ENCODE measurements at regions not wholly inside any gene's neighbourhood (a gene's known extent, or its start where the extent isn't known, plus 50 kb on each side); places are given as distances from the start of the nearest gene placed in this dataset.
"Not testable (repeated sequence)": the region's sequence is repeated elsewhere in the genome, so short reads cannot be mapped to it uniquely, and the experiment has no call there.

DNA sequence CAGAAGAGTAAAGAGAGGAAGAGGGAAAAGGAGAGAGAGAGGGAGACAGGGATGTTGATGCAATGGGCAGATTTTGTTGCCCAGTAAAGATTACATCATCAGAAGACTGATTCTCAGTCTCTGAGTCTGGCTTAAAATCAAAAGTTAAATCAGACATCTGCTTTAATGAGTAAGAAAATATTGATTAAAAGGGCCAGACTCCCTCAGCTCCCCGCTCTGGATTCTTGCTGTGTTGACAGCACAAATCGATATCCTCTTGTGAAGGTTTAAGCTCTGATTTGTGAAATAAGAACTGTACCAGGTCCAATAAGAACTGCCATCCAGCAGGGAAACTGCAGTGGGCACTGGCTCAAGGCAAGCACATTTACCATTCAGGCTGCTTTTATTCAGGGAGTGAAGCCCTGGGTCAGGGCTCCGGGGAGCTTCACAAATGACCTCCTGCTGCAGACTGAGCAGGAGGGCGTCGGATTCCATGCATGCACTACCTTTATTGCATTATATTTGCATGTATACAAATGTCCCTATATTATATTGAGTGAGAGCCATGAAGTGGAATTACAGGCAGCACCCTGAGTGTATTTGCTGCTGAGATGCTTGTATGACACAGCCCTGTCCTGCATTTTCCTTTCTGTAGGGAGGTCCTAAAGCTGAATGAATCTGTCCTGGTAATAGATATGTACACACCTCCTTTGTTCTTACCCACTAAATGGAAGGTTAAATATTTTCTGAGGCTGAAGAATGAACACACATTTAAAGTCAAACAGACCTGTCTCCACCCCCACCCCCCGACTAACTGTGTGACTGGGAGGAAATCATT is 401.5 kb downstream of the REEP3 start:
- no peak for DNase-seq (ENCODE audit: low spot score)

DNA sequence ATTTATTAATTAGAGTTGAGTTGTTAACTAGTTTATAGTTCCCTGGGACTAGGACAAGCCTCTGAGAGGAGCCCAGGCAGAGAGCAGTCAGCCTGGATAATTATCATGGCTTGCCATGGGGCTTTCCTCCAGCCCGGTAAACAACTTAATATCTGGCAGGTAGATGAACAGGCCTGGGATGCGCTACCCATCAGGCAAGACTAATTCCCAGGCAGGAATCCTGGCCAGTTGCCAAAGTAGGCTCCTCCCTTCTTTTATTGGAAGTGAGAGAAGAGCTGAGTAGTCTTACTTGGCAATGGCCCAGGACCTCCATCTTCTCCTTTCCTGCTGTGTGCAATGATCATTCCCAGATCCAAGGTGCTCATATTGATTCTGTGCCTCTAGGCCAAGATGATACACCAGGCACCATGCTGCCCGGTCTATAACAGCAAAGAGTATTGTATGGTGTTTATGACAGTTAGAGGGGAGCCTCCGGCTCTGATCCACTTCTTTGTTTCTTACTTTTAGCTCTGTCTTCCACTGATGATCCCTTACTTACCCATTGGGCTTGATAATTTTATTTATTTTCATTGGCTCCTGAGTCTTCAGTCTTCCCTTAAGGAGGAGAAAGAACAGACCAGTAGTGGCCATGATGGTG is 408.7 kb downstream of the REEP3 start:
- no peak for DNase-seq (ENCODE audit: low spot score)

DNA sequence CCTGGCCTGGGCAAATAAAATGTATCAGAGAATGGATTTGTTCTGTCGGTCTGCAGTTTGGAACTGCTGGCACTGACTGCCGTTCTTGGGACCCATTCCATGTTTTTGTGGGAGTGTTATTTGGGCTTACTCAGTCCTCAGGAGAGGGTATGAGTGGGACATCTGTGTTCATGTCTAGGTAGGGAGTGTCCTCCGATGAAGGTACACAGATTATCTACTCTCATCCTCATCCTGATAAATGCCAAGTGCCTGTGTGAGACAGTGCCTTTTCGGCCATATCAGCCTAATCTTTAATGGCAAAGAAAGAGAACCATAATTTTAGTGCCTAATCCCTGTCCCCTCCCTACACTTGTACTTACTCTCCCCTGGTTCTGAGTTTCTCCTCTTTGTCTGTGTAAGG is 409.4 kb downstream of the REEP3 start:
- no peak for DNase-seq (ENCODE audit: low spot score)

DNA sequence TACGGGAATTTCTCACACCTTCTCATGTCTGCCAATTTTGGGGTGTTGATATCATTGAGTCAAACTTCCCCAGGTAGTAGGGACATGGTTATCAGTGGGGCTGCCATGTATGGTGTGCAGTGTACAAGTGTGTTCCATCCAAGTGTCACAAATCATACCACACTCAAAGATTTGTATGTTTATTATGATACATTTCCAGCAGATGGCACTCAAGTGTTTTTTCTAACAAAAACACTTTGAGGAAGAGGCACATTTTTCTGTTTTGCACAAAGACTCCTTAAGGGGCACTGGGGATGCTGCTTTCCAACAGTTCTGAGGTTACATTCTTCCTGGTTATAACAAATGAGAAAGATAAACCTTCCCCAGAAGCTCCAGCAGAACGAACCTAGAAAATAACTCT is 414.5 kb downstream of the REEP3 start:
- DNase-seq (ENCODE audit: low spot score), result no peak

DNA sequence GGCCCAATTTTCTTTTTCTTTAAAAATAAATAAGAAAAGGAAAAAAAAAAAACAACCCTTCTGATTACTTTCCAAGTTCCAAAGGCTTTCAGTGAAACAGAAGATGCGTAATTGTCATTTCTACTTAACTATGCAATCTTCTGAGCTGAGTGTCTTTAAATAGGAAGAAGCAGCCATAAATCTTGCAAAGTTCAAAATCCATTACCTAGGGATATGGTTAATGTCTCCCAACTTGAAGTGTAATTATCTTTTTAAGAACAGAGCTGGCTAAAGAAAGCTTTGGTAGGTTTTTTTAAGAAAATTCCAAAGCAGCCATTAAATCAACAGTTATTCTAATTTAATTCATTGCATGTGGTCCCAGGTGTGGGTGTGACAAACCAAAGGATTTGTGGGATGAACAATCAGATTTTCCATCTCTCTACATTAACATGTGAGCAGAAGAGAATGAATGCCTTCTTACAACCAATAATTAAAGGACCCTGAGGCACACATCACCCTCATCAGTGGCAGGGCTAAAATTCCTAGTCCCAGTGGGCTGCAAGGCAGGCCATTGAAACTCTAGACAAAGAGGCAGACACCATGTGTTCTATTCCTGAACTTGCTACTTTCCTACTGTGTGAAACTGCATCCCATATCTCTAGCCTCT is 419.2 kb downstream of the REEP3 start:
- DNase-seq (ENCODE audit: low spot score), result no peak

DNA sequence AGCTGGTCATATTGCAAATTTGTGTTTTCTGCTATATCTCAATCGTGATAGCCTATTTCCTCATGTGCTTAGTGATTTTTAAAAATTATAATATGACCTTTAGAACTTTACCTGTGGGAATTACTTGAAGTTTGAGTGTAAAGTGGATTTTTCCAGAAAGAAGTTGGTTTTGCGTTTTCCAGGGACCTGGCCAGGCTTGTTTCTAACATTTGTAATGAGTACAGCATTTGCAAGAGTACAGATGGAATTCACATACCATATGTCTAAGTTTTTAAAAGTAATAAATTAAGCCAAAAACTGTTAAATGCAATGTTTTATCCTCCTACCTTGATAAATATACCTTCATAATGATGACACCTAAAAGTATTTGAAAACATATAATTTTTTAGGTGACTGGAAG is 443.2 kb downstream of the REEP3 start:
- DNase-seq (ENCODE audit: low spot score), result no peak

DNA sequence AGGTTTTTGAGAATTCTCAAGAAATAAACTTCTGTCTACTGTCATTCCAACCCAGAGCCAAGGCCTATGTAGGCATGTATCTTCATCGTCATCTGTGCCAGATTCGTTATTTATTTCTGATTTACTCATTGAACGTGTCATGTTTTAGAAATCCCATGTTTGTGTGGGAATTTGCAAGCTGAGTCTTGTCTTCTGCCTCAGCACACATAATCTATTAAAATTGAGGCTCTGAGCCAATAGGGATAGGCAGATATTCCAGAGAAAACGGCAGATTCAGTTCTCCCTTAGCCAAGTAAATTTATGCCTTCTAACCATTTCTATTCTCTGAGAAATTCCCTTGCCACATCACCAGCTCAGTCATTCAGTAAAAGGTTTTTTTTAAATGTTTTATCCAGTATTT is 444.6 kb downstream of the REEP3 start:
- no peak for DNase-seq (ENCODE audit: low spot score)

DNA sequence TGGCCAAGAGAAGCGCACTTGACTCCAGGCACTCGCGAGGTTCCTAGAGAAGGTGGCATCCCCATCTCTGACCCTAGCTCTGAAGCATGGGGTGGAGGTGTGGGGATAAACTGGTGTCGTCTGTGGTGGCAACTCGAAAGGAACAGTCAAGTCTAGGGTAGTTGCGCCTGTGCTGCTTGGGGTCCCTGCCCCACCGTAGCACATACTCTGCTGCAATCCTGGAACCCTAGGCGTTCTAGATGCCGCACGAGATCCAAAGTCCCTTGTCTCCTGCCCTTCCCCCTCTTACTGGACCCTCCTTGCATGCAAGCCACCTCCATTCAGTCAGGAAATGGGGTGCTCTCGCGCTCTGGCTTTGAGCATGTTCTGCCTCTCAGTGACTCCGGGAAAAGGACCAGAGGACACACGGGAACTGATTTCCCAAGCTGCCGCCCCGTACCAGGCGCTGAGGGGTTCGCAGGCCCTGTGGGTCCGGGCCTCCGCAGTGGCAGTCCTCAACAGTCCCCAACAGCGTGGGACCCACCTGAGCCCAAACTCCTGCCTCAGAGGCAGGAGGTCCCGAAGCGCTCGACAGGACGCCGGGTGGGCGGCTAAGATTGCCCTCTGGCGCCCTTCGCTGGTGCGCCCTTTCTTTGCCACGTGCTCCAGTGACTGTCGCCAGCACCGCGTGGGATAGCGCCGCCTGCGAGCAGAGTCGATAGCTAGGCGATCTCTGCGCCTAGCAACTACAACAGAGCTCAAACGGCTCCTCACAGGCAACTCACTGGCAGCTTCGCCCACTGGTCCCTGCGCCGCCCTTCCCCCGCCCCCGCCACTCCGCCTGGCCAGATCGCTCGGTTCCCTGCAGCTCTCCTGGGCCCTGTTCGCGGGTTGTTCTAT is 452.0 kb downstream of the REEP3 start:
- DNase-seq (ENCODE audit: low spot score), result no peak

DNA sequence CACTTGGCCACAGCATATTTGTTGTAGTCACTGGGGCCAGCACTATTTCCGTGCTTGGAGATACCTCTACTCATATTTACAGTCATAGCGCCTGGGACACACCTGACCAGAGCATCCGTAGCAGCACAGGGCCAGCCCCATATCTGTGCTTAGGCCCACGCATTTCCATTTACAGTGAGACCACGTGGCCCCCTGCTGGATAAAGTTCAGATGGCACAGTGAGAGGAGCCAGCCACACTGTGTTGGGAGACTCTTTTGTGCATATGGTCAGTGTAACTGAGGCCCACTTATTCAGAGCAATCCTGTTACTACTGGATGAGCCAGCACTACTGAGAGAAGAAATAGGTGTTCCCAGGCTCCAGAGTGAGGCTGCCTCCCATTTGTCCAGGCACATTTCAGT is 455.3 kb downstream of the REEP3 start:
- DNase-seq (ENCODE audit: low spot score), result peak; percentile 59

DNA sequence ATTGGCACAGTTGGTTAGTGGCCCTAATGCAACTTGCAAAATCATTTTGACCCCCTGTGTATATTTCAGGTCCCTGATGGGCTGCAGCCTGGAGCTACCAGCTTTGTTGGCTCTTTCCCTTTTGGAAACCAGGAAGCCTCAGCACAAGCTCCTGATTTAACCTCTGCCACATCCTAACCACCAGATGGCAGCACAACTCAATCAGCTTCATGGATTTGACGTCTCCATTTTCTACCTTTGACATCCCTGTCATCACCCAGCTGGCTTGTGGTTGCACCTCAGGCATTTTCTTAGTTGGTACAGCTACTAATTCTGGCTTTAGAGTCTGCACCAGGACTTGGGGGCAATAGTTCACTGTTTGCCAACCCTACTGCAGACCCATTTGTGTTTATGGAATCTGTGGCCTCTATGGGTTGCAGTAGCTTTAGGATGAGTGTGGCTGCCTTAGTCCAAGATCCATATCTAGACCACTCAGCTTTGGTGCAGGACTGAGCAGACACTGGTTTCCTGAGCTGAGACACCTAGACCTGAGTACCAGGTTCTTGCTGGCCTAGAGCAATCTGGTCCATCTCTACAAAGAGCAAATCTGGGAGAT is 456.2 kb downstream of the REEP3 start:
- DNase-seq (ENCODE audit: low spot score), result peak; percentile 48

DNA sequence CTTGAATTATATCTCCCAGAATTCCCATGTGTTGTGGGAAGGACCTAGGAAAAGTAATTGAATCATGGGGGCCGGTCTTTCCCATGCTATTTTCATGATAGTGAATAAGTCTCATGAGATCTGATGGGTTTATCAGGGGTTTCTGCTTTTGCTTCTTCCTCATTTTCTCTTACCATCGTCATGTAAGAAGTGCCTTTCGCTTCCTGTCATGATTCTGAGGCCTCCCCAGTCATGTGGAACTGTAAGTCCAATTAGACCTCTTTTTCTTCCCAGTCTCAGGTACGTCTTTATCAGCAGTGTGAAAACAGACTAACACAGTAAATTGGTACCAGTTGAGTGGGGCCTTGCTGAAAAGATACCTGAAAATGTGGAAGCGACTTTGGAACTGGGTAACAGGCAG is 459.7 kb downstream of the REEP3 start:
- DNase-seq (ENCODE audit: low spot score), result not testable (repeated sequence)

DNA sequence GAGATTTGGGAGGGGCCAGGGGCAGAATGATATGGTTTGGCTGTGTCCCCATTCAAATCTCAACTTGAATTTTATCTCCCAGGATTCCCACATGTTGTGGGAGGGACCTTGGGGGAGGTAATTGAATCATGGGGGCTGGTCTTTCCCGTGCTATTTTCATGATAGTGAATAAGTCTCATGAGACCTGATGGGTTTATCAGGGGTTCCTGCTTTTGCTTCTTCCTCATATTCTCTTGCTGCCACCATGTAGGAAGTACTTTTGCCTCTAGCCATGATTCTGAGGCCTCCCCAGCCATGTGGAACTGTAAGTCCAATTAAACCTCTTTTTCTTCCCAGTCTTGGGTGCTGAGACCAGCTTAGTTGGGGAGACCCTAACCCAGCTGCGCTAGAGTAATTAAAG is 462.9 kb downstream of the REEP3 start:
- not testable (repeated sequence) for DNase-seq (ENCODE audit: low spot score)

DNA sequence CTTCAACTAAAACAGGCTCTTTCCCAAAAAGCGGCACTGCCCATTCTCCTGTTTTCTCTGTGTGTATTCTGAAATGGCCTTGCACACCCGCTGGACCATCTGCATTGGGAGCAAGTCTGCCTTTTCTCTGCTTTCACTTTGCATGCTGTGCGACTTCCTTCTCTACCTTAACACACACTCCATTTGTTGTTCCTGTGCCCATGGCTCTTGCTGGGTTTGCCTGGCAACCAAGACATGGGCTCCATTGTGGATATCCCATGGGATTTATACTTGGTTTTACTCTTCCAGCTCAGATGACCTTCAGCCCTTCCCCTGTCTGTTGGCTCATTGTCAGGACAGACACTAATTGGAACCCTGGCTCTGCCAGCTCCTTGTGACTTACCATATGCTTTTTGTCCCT is 465.3 kb downstream of the REEP3 start:
- DNase-seq (ENCODE audit: low spot score), result no peak

DNA sequence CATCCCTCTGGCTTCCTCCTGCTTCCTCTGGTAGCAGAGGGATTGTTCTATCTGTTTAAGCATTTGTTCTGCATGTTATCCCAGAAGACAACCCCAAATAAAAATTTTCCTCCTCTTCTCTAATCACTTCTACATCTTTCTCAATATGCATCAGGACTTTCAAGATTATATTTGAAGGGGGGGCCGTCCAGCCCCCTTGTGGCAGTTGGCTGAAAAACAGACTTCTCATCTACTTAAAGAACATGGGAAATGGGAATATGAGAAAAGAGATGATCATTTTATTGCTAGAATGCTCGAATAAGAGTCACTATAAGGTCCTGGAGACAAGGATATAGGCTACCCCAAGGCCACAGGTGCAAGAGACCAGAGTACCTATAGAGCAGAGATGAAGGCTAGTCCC is 466.0 kb downstream of the REEP3 start:
- no peak for DNase-seq (ENCODE audit: low spot score)

DNA sequence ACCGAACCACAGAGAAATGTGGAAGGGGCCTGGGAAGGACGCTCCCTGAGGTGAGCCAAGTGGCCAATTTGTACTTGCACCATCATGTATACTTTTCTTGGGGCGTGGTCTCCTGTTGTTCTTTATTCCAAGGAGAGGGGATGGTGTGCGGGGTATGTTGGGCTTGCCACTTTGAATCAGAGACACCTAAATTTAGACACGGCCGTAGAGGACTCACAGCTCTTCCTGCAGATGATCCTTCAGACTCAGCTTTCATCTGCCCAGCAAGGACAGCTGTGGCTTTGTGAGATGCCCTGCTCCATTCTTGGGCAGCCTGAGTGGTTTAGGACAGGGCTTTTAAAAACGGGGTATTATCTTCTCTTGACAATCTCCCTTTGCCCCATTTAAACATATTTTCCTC is 473.2 kb downstream of the REEP3 start:
- no peak for DNase-seq (ENCODE audit: low spot score)

DNA sequence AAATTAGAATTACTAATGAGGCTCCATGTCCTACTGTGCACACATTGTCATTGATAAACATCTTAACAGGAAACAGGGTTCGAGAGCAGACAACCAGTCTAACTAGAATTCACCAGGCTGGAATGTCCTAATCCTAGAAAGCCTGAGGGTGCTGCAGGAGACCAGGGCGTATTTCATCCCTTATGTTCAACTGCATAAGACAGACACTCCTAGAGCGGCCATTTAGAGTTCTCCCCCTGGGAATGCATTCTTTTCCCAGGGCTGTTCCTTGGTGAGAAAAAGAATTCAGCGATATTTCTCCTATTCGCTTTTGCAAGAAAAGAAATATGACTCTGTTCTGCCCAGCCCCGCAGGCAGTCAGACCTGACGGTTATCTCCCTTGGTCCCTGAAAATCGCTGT is 486.0 kb downstream of the REEP3 start:
- DNase-seq (ENCODE audit: low spot score), result no peak

DNA sequence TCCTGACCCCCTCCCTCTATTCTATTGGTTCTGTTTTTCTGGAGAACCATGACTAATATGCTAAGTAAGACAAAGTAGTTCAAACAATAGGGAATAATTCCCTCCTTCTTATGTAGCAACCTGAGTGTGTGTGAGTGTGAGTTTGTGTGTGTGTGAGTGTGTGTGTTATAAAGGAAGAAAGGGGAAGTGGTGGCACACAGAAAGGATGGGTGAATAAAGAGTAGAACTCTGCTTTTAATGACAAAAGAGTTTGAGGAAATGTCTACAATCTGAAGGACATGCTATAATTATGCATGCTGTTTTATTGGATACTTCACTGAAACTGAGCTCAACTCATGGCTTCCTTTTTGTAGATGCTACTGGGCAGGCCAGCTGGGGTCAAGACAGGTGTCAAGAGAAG is 489.5 kb downstream of the REEP3 start:
- no peak for DNase-seq (ENCODE audit: low spot score)

DNA sequence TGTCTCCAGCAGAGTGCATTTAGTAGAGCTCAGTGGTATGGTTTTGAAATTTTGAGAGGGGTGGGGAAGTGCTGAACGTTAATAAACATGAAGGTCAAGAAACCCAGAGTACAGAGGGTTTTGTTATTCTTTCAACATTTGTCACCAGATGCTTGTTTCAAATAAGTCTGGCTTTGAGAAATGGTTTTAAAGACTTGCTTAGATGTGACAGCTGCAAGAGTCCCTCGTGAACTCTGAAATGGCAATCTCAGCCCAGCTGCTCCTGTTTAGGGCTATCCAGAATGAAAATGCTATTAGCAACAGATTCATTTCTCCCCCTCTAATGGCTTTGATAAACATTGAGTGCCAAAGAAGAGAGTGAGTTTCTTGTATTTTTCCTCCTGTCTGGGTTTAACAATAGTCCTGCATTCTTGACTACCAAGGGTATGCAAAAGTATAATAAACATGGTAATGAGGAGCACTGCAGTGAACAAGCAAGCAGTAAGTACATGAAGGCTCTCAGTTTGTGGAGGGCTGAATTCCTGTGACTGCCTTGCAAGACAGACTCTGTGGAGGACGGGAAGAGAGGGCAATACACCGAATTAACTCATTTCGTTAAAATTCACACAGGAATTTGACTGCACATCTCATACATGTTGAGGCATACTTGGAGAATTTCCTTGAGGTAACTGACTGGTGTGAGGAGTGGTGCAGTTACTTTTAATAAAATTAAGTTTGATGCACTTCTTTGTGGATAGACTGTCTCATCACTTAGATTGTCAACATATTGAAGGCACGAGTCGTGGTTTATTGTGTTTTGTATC is 490.9 kb downstream of the REEP3 start:
- DNase-seq (ENCODE audit: low spot score), result no peak

DNA sequence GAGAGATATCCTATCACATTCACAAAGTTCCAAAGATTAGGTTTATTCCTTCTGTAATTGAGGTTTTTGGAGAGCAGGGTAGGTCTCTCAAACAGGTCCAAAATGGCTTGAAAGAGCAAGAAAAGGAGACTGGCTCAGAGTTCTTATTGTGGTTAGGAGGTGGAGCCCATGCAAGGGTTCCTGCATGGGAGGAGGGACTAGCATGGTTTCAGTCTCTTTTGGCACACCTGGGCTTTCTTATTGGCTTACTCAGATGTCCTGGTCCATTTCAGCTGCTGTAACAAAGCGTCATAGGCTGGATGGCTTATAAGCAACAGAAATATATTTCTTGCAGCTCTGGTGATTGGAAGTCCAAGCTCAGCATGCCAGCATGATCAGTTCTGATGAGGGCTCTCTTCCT is 493.1 kb downstream of the REEP3 start:
- no peak for DNase-seq (ENCODE audit: low spot score)

DNA sequence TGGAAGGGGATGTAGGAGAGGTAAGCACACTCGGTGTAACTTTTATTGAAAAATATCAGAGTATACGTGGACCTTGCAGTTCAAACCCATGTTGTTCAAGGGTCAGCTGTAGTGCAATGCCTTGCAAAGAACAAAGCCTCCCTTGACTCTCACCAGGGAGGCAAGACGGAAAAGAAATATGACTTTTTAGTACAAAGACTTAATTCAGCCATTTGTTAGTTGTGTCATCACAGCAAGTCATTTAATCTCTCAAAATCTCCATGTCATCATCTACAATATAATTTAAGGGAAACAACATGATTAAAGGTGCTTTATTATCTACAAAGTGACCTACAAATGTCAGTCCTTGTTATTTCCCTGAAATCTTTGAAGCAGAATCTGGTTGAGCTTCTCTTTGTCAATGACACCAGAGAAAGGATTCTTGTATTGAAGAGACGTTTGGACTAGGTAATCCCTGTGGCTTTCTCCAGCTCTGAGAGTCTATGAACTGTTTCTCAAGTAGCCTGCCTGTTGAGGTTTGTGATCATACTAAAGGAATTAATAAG is 502.8 kb downstream of the REEP3 start:
- DNase-seq (ENCODE audit: low spot score), result no peak

DNA sequence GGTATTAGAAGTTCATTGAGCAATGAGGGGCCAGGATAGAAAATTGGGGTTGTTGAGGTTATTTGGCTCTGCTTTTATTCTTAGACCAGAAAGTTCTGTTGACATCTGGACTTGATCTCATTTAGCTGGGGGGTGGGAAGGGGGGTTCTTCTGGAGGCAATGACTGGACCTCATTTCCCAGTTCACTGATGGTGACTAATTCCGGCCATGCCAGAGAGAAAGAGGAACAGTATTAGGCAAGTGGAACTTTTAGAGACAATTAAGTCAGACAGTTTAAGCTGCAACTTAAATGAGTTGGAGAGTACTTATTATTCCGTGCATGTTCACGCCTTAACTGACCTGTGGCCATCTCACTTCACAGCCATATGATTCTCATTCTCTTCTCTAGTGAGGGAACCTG is 512.5 kb downstream of the REEP3 start:
- DNase-seq (ENCODE audit: low spot score), result no peak
